Activated naive CD4-positive, alpha-beta T cell treated with anti-CD3 and anti-CD28 coated beads, Interleukin-2, amount 10 ng/mL, durations not matched to agents 7 days and 5 days (primary cell): ENCODE measurements at regions not wholly inside any gene's neighbourhood (a gene's known extent, or its start where the extent isn't known, plus 50 kb on each side); places are given as distances from the start of the nearest gene placed in this dataset.

ENCODE experiments used
- CTCF ChIA-PET: fragments of 350-600 bp; sonication (Branson Sonifier 250); formaldehyde crosslinking; loops from one replicate; lab custom pipeline; 2021; ENCODE audit warnings: antibody characterized with exemption; lab: Charles Lee
- DNase-seq: peaks from one replicate; pipeline ENCODE4 v3.0.0-alpha.2; 2020
- H3K27ac Mint-ChIP-seq: one replicate; pipeline ENCODE4 v1.8.0; 2021; ENCODE audit warnings: mild to moderate bottlenecking, moderate library complexity, mixed read lengths
- H3K27me3 Mint-ChIP-seq: one replicate; pipeline ENCODE4 v1.8.0; 2021; ENCODE audit warnings: mild to moderate bottlenecking, mixed read lengths
- H3K36me3 Mint-ChIP-seq: one replicate; pipeline ENCODE4 v1.8.0; 2021; ENCODE audit warnings: mixed read lengths
- H3K4me1 Mint-ChIP-seq: one replicate; pipeline ENCODE4 v1.8.0; 2021; ENCODE audit warnings: mixed read lengths
- H3K4me3 Mint-ChIP-seq: one replicate; pipeline ENCODE4 v1.8.0; 2021; ENCODE audit warnings: mild to moderate bottlenecking, moderate library complexity, mixed read lengths
- H3K9me3 Mint-ChIP-seq: one replicate; pipeline ENCODE4 v1.8.0; 2021; ENCODE audit warnings: mixed read lengths

- DNase-seq: no peak
- CTCF ChIA-PET: no interaction called here
- Mint-ChIP-seq H3K9me3 (peaks cover 35% of the 10 kb centered on the region), H3K4me3 (no peak overlapping the region), H3K4me1 (no peaks in the 10 kb centered on the region), H3K27ac (no peak overlapping the region), H3K27me3 (no peaks in the 10 kb centered on the region), H3K36me3 (no peaks in the 10 kb centered on the region)
Measured at GRCh38 chr2:123687064-123687463, 338.0 kb upstream of the CNTNAP5 start.

- no peak overlapping the region for H3K27ac Mint-ChIP-seq
- DNase-seq: no peak
- CTCF ChIA-PET: no interaction called here
- no peaks in the 10 kb centered on the region for H3K36me3 Mint-ChIP-seq
- peaks cover 28% of the 10 kb centered on the region for H3K9me3 Mint-ChIP-seq
- H3K4me1 Mint-ChIP-seq: no peaks in the 10 kb centered on the region
- H3K4me3 Mint-ChIP-seq: no peak overlapping the region
- H3K27me3 Mint-ChIP-seq: no peaks in the 10 kb centered on the region
Measured at GRCh38 chr2:123688231-123688940, 336.7 kb upstream of the CNTNAP5 start.

GRCh38 chr2:123692121-123692520, 333.0 kb upstream of the CNTNAP5 start:
- H3K36me3 Mint-ChIP-seq: no peaks in the 10 kb centered on the region
- no peaks in the 10 kb centered on the region for H3K4me1 Mint-ChIP-seq
- no peak overlapping the region for H3K4me3 Mint-ChIP-seq
- CTCF ChIA-PET: no interaction called here
- DNase-seq: no peak
- H3K27ac Mint-ChIP-seq: no peak overlapping the region
- peaks cover 16% of the 10 kb centered on the region for H3K9me3 Mint-ChIP-seq
- H3K27me3 Mint-ChIP-seq: no peaks in the 10 kb centered on the region

- Mint-ChIP-seq H3K4me1 (no peaks in the 10 kb centered on the region), H3K27ac (no peak overlapping the region), H3K9me3 (peaks cover 9% of the 10 kb centered on the region), H3K4me3 (no peak overlapping the region), H3K36me3 (no peaks in the 10 kb centered on the region), H3K27me3 (no peaks in the 10 kb centered on the region)
- CTCF ChIA-PET: no interaction called here
- DNase-seq: no peak
Measured at GRCh38 chr2:123693836-123694235, 331.3 kb upstream of the CNTNAP5 start.

- Mint-ChIP-seq H3K27me3 (no peaks in the 10 kb centered on the region), H3K27ac (no peak overlapping the region), H3K4me3 (no peak overlapping the region), H3K36me3 (no peaks in the 10 kb centered on the region), H3K9me3 (peaks cover 7% of the 10 kb centered on the region), H3K4me1 (no peaks in the 10 kb centered on the region)
- CTCF ChIA-PET: no interaction called here
- DNase-seq: no peak
Measured at GRCh38 chr2:123695426-123695825, 329.7 kb upstream of the CNTNAP5 start.

GRCh38 chr2:123696021-123696420, 329.1 kb upstream of the CNTNAP5 start:
- no peak for DNase-seq
- Mint-ChIP-seq H3K36me3 (no peaks in the 10 kb centered on the region), H3K4me1 (no peaks in the 10 kb centered on the region), H3K4me3 (no peak overlapping the region), H3K27me3 (no peaks in the 10 kb centered on the region), H3K9me3 (peaks cover 3% of the 10 kb centered on the region), H3K27ac (no peak overlapping the region)
- CTCF ChIA-PET: no interaction called here

- H3K9me3 Mint-ChIP-seq: peaks cover 2% of the 10 kb centered on the region
- H3K36me3 Mint-ChIP-seq: no peaks in the 10 kb centered on the region
- no peak for DNase-seq
- H3K27ac Mint-ChIP-seq: no peak overlapping the region
- no peaks in the 10 kb centered on the region for H3K4me1 Mint-ChIP-seq
- no peaks in the 10 kb centered on the region for H3K27me3 Mint-ChIP-seq
- no peak overlapping the region for H3K4me3 Mint-ChIP-seq
- CTCF ChIA-PET: no interaction called here
Measured at GRCh38 chr2:123696799-123697410, 328.2 kb upstream of the CNTNAP5 start.

- CTCF ChIA-PET: no interaction called here
- peaks cover 8% of the 10 kb centered on the region for H3K9me3 Mint-ChIP-seq
- H3K27ac Mint-ChIP-seq: no peak overlapping the region
Measured at GRCh38 chr2:123715467-123715982, 309.6 kb upstream of the CNTNAP5 start.

GRCh38 chr2:123717636-123718334, 307.3 kb upstream of the CNTNAP5 start:
- CTCF ChIA-PET: no interaction called here
- Mint-ChIP-seq H3K27ac (no peak overlapping the region), H3K4me1 (no peaks in the 10 kb centered on the region), H3K36me3 (no peaks in the 10 kb centered on the region), H3K9me3 (peaks cover 8% of the 10 kb centered on the region), H3K4me3 (no peak overlapping the region), H3K27me3 (no peaks in the 10 kb centered on the region)
- DNase-seq: no peak

More at GRCh38 chr2:123715467-123715982, 309.6 kb upstream of the CNTNAP5 start:
- H3K27me3 Mint-ChIP-seq: no peaks in the 10 kb centered on the region
- no peak for DNase-seq
- H3K4me1 Mint-ChIP-seq: no peaks in the 10 kb centered on the region
- H3K36me3 Mint-ChIP-seq: no peaks in the 10 kb centered on the region
- H3K4me3 Mint-ChIP-seq: no peak overlapping the region

- Mint-ChIP-seq H3K4me1 (no peaks in the 10 kb centered on the region), H3K4me3 (no peak overlapping the region), H3K9me3 (peaks cover 5% of the 10 kb centered on the region), H3K27me3 (no peaks in the 10 kb centered on the region), H3K27ac (no peak overlapping the region), H3K36me3 (no peaks in the 10 kb centered on the region)
- CTCF ChIA-PET: no interaction called here
- no peak for DNase-seq
Measured at GRCh38 chr2:123720760-123721159, 304.3 kb upstream of the CNTNAP5 start.

GRCh38 chr2:123723706-123724105, 301.4 kb upstream of the CNTNAP5 start:
- H3K36me3 Mint-ChIP-seq: no peaks in the 10 kb centered on the region
- peaks cover 16% of the 10 kb centered on the region for H3K9me3 Mint-ChIP-seq
- H3K4me3 Mint-ChIP-seq: no peak overlapping the region
- no peak for DNase-seq
- H3K4me1 Mint-ChIP-seq: no peaks in the 10 kb centered on the region
- no peak overlapping the region for H3K27ac Mint-ChIP-seq
- CTCF ChIA-PET: no interaction called here
- no peaks in the 10 kb centered on the region for H3K27me3 Mint-ChIP-seq

GRCh38 chr2:123732563-123732962, 292.5 kb upstream of the CNTNAP5 start:
- CTCF ChIA-PET: no interaction called here
- H3K4me3 Mint-ChIP-seq: no peak overlapping the region

GRCh38 chr2:123737371-123737770, 287.7 kb upstream of the CNTNAP5 start:
- Mint-ChIP-seq H3K4me3 (no peak overlapping the region), H3K27ac (no peak overlapping the region), H3K27me3 (no peaks in the 10 kb centered on the region), H3K4me1 (no peaks in the 10 kb centered on the region), H3K36me3 (no peaks in the 10 kb centered on the region), H3K9me3 (peaks cover 2% of the 10 kb centered on the region)
- CTCF ChIA-PET: no interaction called here
- DNase-seq: no peak

More at GRCh38 chr2:123732563-123732962, 292.5 kb upstream of the CNTNAP5 start:
- H3K9me3 Mint-ChIP-seq: peaks cover 4% of the 10 kb centered on the region
- no peaks in the 10 kb centered on the region for H3K27me3 Mint-ChIP-seq
- H3K4me1 Mint-ChIP-seq: no peaks in the 10 kb centered on the region
- DNase-seq: no peak
- H3K27ac Mint-ChIP-seq: no peak overlapping the region
- H3K36me3 Mint-ChIP-seq: no peaks in the 10 kb centered on the region

GRCh38 chr2:123738643-123739042, 286.4 kb upstream of the CNTNAP5 start:
- CTCF ChIA-PET: no interaction called here
- Mint-ChIP-seq H3K9me3 (peaks cover 4% of the 10 kb centered on the region), H3K4me3 (no peak overlapping the region), H3K27me3 (no peaks in the 10 kb centered on the region), H3K36me3 (no peaks in the 10 kb centered on the region), H3K4me1 (no peaks in the 10 kb centered on the region), H3K27ac (no peak overlapping the region)
- no peak for DNase-seq
